ENCODE measurements at regions not wholly inside any gene's neighbourhood (a gene's known extent, or its start where the extent isn't known, plus 50 kb on each side); places are given as distances from the start of the nearest gene placed in this dataset.

GRCh38 chr9:84129529-84129928 lies 148.9 kb downstream of the RMI1 start:
- no peak for DNase-seq

- no peak for DNase-seq
Observed at GRCh38 chr9:84136119-84136868, 155.7 kb downstream of the RMI1 start.

GRCh38 chr9:84137968-84138367 lies 157.4 kb downstream of the RMI1 start:
- DNase-seq = no peak

- no peak for DNase-seq
Observed at GRCh38 chr9:84138541-84138940, 157.9 kb downstream of the RMI1 start.

- DNase-seq = no peak
Observed at GRCh38 chr9:84139296-84140070, 158.9 kb downstream of the RMI1 start.

- DNase-seq = peak in 2 of 5 experiments; percentile 4 to 37
Observed at GRCh38 chr9:84140535-84141101, 160.0 kb downstream of the RMI1 start.

- DNase-seq = no peak
Observed at GRCh38 chr9:84141741-84142370, 161.3 kb downstream of the RMI1 start.

GRCh38 chr9:84145031-84145430 lies 164.4 kb downstream of the RMI1 start:
- DNase-seq = no peak

- no peak for DNase-seq
Observed at GRCh38 chr9:84145780-84146179, 165.2 kb downstream of the RMI1 start.

- no peak for DNase-seq
Observed at GRCh38 chr9:84146893-84147710, 166.5 kb downstream of the RMI1 start.

GRCh38 chr9:84151236-84151635 lies 170.6 kb downstream of the RMI1 start:
- DNase-seq = no peak

GRCh38 chr9:84151640-84152039 lies 171.0 kb downstream of the RMI1 start:
- no peak for DNase-seq

- no peak for DNase-seq
Observed at GRCh38 chr9:84152204-84152603, 171.6 kb downstream of the RMI1 start.

GRCh38 chr9:84153885-84154284 lies 173.3 kb downstream of the RMI1 start:
- no peak for DNase-seq

GRCh38 chr9:84154320-84154719 lies 173.7 kb downstream of the RMI1 start:
- no peak for DNase-seq

- DNase-seq = no peak
Observed at GRCh38 chr9:84163052-84163650, 177.4 kb downstream of the SLC28A3 start.

- DNase-seq = no peak
Observed at GRCh38 chr9:84166891-84167290, 173.7 kb downstream of the SLC28A3 start.

- DNase-seq = no peak
Observed at GRCh38 chr9:84169240-84169639, 171.3 kb downstream of the SLC28A3 start.

- no peak for DNase-seq
Observed at GRCh38 chr9:84170521-84171141, 169.9 kb downstream of the SLC28A3 start.

GRCh38 chr9:84173961-84174360 lies 166.6 kb downstream of the SLC28A3 start:
- DNase-seq = no peak

GRCh38 chr9:84174486-84174885 lies 166.1 kb downstream of the SLC28A3 start:
- DNase-seq = no peak

- no peak for DNase-seq
Observed at GRCh38 chr9:84177407-84177806, 163.2 kb downstream of the SLC28A3 start.
